GM13977 (cell line): ENCODE measurements at regions not wholly inside any gene's neighbourhood (a gene's known extent, or its start where the extent isn't known, plus 50 kb on each side); places are given as distances from the start of the nearest gene placed in this dataset.

Experiments
- DNase-seq: peaks from one replicate; pipeline ENCODE4 v3.0.0; 2012; ENCODE audit warnings: low spot score
- in situ Hi-C: fragments of 300-500 bp; cut with MboI; formaldehyde crosslinking; loops from one replicate; pipeline ENCODE4 v1.12.0; 2022; ENCODE audit warnings: low sequenced_read_pairs, low pct_unique_long_range_greater_than_20kb, mixed read lengths, inconsistent platforms; ENCODE audit not compliant: unreplicated experiment
- TF ChIP-seq, protein P1 (sequence below): IDR thresholded peaks from 2 replicates; pipeline ENCODE4 v1.5.1; 2012; ENCODE audit warnings: mild to moderate bottlenecking, control low read depth; ENCODE audit not compliant: insufficient read depth; ENCODE audit errors: extremely low read depth, missing control alignments

DNA sequence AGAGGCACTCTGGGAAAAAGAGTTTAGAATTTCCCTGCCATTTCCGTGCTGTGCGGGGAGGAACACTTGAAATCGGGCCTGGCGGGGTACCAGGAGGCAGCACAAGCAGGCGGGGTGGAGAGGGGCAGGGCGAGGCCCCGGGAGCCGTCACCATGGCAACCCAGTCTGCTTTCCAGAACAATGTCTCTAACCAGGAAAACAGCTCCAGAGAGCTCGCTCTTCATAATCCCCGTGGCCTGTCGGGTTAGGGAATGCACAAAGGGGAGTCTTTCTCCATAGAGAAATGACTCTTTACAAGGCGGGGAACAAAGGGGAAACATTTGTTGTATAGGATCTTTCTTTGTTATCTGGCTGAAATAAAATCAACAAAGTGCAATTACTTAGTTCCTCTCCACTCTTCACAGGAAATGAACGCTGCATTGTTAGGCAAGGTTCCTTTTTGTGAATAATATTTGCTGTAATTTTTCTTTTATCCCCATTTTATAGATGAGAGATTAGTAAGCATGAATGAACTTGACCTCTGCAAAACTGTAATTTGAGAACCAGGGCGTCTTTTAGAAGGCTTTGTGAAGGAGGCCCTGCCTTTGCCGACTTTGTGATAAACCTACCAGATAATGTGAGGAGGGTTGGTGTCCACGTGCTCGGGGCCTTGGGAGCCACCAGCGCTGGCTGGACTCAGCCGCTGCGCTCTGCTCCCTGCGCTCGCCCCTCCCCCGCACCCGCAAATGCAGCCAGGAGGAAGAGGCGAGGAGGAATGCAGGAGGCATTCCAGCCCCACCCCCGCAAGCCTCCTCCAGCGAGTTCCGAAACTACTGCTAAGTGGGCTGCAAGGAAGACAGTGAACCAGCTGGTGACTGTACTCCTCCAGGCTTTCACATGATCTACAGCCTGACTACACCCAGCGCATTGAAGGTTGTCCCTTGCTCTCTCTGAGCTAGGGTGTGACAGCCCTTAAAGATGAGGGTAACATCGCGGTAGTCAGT is 105.2 kb upstream of the ATF7IP start:
- TF ChIP-seq, protein P1, sequence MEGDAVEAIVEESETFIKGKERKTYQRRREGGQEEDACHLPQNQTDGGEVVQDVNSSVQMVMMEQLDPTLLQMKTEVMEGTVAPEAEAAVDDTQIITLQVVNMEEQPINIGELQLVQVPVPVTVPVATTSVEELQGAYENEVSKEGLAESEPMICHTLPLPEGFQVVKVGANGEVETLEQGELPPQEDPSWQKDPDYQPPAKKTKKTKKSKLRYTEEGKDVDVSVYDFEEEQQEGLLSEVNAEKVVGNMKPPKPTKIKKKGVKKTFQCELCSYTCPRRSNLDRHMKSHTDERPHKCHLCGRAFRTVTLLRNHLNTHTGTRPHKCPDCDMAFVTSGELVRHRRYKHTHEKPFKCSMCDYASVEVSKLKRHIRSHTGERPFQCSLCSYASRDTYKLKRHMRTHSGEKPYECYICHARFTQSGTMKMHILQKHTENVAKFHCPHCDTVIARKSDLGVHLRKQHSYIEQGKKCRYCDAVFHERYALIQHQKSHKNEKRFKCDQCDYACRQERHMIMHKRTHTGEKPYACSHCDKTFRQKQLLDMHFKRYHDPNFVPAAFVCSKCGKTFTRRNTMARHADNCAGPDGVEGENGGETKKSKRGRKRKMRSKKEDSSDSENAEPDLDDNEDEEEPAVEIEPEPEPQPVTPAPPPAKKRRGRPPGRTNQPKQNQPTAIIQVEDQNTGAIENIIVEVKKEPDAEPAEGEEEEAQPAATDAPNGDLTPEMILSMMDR, result no peak
- DNase-seq, result no peak
- in situ Hi-C loops, result no loop called here

DNA sequence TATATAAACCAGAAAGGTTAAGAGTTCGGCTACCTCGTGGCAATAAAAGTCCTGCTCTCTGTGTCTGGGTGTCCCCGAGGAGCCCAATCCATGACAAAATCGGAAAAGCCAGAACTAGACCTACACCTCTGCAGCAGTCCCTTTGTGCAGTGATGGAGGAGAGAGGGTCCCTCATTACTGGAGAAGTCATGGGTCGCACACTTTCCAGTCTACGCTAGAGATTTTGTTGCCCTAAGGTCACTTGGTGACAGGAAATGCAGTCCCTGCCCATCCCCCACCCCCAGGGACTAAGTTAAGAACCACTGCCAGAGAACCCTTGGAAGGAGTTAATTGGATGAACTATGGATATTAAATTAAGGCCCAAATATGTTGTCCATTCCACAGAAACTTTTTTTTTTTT is 104.4 kb upstream of the ATF7IP start:
- no peak for DNase-seq
- TF ChIP-seq, protein P1, result no peak
- in situ Hi-C loops, result no loop called here

- TF ChIP-seq, protein P1, result no peak
- in situ Hi-C loops, result no loop called here
- no peak for DNase-seq
Measured at GRCh38 chr12:14261861-14262260, 103.6 kb upstream of the ATF7IP start.

DNA sequence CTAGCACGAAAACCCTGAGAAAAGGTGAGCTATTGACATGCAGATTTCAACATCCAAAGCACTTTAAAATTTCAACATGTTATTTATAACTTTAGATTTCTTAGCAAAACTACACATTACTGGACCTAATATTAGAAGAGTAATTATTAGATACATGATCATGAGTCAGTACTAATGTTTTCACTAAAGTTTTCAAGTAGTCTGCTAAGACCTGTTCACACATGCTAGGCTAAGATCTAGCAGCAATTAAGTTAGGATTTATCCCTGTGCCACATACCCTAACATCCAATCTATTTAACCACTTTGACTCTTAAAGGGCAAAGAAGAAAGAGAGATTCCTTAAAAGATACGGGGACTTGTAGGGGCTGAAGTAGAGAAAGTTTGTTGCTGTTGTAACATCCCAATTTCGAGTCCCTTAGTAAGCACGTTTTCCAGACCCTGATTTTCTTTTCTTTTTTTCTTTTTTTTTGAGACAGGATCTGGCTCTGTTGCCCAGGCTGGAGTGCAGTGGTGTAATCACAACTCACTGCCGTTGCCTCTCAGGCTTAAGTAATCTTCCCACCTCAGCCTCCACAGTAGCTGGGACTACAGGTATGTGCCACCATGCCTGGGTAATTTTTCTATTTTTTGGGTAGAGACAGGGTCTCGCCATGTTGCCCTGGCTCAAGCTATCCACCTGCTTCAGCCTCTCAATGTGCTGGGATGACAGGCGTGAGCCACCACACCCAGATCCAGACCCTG is 102.5 kb upstream of the ATF7IP start:
- DNase-seq, result no peak
- in situ Hi-C loops, result no loop called here
- TF ChIP-seq, protein P1, result no peak

- TF ChIP-seq, protein P1, result no peak
- no peak for DNase-seq
- in situ Hi-C loops, result no loop called here
Measured at GRCh38 chr12:14263742-14264141, 101.7 kb upstream of the ATF7IP start.

GRCh38 chr12:14264316-14264715 is 101.2 kb upstream of the ATF7IP start:
- DNase-seq, result no peak
- TF ChIP-seq, protein P1, result no peak
- in situ Hi-C loops, result no loop called here
